GM10266 (cell line): ENCODE measurements at regions not wholly inside any gene's neighbourhood (a gene's known extent, or its start where the extent isn't known, plus 50 kb on each side); places are given as distances from the start of the nearest gene placed in this dataset.

Experiments
- DNase-seq: peaks from one replicate; pipeline ENCODE4 v3.0.0; 2012; ENCODE audit errors: extremely low spot score
- TF ChIP-seq, protein P1 (sequence below): IDR thresholded peaks from 2 replicates; pipeline ENCODE4 v1.5.1; 2012; ENCODE audit warnings: mild to moderate bottlenecking, low read depth; ENCODE audit not compliant: control insufficient read depth, insufficient read depth; ENCODE audit errors: missing control alignments

DNA sequence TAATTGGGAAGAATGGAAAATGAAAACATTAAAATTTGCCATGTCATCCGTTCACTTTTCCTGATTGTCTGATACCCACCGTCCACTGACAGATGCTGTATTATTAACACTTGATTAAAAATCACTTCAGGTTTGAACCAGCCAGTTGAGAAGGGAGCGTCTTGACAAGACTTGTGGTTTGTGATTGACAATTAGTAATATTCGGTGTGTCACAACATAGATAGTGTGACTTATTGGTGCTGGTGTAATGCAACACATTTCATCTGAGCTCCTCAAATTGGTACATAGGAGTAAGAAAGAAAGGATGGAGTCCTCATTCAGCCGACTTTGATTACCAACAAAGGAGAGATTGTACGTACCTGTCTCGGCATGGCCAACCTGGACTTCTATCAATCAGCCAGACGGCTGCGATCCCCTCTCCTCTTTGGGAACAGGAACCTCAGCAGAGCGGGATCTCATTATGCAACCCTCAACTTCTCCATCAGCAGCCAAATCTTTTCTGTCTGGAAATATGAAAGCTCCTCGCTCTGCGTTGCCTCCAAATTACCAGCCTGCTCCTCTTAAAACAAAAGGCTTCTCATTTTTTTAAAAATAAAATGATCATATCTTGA is 211.7 kb upstream of the MVB12B start:
- TF ChIP-seq, protein P1, sequence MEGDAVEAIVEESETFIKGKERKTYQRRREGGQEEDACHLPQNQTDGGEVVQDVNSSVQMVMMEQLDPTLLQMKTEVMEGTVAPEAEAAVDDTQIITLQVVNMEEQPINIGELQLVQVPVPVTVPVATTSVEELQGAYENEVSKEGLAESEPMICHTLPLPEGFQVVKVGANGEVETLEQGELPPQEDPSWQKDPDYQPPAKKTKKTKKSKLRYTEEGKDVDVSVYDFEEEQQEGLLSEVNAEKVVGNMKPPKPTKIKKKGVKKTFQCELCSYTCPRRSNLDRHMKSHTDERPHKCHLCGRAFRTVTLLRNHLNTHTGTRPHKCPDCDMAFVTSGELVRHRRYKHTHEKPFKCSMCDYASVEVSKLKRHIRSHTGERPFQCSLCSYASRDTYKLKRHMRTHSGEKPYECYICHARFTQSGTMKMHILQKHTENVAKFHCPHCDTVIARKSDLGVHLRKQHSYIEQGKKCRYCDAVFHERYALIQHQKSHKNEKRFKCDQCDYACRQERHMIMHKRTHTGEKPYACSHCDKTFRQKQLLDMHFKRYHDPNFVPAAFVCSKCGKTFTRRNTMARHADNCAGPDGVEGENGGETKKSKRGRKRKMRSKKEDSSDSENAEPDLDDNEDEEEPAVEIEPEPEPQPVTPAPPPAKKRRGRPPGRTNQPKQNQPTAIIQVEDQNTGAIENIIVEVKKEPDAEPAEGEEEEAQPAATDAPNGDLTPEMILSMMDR, result no peak
- DNase-seq, result no peak

DNA sequence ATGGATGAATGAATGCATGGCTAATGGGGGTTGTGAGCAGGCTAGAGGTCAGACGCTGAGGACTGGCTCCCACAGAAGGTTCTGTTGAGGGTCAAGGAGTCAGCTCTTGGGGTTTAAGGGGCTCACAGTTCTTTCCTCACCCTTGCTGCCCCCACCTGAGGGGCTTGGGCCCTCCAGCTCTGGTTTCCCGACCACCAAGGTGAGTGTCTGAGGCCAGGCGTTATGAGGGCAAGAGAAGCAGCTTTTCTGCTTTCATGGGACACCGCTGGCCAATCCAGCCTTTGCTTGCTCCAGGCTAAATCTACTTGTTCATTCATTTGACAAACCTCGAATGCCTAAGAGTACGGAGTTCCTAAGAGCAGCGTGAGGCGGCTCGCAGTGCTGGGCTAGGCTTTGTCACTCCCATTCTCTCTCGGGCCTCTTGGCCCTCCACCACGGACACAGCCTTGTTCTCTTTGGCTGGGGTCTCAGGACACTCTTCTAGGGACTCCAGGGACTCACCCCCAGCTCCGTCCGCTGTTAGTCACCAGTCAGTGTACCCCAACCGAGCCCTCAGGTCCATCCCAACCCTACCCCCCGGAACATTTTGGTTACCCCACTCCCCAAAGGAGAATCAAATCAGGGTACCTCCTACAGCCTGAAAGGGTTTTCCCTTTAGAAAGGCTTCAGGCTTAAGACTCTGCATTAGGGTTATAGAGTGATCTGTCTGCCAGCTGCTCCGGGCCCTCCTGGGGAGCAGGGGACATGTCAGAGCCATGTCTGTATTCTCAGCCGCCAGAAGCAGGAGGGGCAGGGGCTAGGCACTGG is 210.1 kb upstream of the MVB12B start:
- TF ChIP-seq, protein P1, result no peak
- no peak for DNase-seq

DNA sequence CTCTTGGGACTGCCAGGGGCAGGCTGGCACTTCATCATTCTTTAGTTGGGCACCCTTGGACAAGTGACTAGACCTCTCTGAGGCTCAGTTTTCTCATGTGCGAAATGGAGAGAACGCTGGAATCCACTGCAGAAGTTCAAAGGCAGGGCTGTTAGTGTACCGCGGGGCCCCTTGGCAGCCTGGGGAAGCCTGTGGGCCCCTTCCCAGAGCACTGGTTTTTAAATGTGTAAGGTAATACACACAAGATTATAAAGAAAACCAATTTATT is 209.5 kb upstream of the MVB12B start:
- TF ChIP-seq, protein P1, result no peak
- DNase-seq, result no peak

GRCh38 chr9:126117631-126118030 is 209.0 kb upstream of the MVB12B start:
- DNase-seq, result no peak
- TF ChIP-seq, protein P1, result no peak

DNA sequence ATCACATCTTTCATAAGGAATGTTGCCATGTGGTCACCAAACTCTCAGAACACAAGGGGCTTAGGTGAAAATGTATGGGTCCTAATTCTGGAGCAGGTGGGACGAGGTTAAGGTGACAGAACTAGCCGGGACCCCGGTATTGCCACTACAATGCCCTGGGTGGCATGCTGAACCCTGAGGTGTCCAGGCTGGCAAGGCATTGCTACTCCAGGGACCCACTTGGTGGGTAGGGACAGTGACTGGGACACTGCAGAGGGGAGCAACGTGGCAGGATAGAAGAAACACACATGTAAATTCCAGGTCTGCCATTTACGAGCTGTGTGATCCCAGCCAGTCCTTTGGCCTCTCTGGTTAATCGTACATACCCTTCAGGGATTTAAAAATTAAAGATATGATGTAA is 206.9 kb upstream of the MVB12B start:
- TF ChIP-seq, protein P1, result no peak

GRCh38 chr9:126122901-126123616 is 203.6 kb upstream of the MVB12B start:
- no peak for DNase-seq
- TF ChIP-seq, protein P1, result no peak

More for the DNA sequence above, 206.9 kb upstream of the MVB12B start:
- DNase-seq, result no peak

- DNase-seq, result no peak
- TF ChIP-seq, protein P1, result no peak
Observed at GRCh38 chr9:126123927-126124326, 202.7 kb upstream of the MVB12B start.
